WERI-Rb-1 (cell line): ENCODE measurements at regions not wholly inside any gene's neighbourhood (a gene's known extent, or its start where the extent isn't known, plus 50 kb on each side); places are given as distances from the start of the nearest gene placed in this dataset.

Source experiments
- DNase-seq: peaks from one replicate; pipeline ENCODE4 v3.0.0-alpha.2; 2020
- H3K27ac ChIP-seq: fragments of 250-450 bp; sonication (Bioruptor Pico); 2 replicates; pipeline ENCODE4 v1.5.1; 2020; ENCODE audit warnings: mild to moderate bottlenecking, moderate library complexity
- H3K27me3 ChIP-seq: fragments of 250-450 bp; sonication (Bioruptor Pico); 2 replicates; pipeline ENCODE4 v1.5.1; 2021; ENCODE audit warnings: mild to moderate bottlenecking, low read depth, moderate library complexity; ENCODE audit not compliant: insufficient read depth, severe bottlenecking
- H3K36me3 ChIP-seq: fragments of 250-450 bp; sonication (Bioruptor Pico); 2 replicates; pipeline ENCODE4 v1.5.1; 2020; ENCODE audit warnings: mild to moderate bottlenecking, moderate library complexity
- H3K4me3 ChIP-seq: 2 replicates; pipeline ENCODE4 v1.5.1; 2011; ENCODE audit warnings: low read depth, mild to moderate bottlenecking, control low read depth, low read length
- H3K9me3 ChIP-seq: fragments of 250-450 bp; sonication (Bioruptor Pico); 2 replicates; pipeline ENCODE4 v1.5.1; 2021; ENCODE audit warnings: mild to moderate bottlenecking, moderate library complexity; ENCODE audit not compliant: severe bottlenecking
- TF ChIP-seq, protein P1 (sequence below): IDR thresholded peaks from 2 replicates; pipeline ENCODE4 v1.5.1; 2011; ENCODE audit warnings: low read depth, mild to moderate bottlenecking, control low read depth, inconsistent platforms, low read length

DNA sequence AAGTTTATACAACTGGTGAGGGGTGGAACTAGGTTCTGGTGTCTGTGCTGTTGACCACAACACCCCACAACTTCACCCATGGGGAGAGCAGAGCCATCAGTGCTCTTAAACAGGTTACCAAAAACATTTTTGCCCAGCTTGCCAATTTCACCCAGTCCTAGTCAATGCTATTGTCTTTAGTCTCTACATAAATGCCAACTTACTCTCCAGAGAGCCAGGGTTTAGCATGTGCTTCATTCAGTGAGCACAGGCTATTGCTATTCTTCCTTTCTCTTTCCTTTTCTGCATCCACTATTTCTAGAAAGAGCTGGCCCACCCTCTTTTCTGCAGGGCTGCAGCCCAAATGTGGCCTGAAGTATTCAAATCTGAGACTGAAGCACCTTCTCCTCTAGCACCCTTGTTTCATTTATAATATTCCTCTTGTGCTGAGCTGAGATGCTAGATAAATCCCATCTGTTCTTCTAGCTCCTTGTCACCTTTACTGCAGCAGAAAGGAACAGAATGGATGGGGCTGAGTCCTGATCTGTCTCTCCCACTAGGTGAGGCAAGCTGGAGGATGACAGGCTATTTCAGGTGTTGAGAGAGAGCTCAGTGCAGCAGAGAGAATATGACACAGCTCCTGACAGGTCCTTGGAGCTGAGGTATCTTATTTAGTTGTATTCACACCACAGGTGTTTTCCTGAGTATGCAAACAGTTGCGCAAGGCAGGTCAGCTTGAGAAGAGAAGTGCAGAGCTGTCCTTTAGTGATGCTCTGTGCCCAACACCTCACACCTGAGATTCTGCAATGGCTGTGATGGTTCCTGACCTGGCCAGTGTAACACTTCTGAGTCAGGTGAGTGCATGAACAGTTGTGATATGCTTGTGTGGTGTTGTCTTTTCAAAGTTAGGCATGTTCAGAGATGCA lies 819.2 kb downstream of the CCSER2 start:
- Histone ChIP-seq H3K4me3 (no peak overlapping the region), H3K9me3 (no peaks in the 10 kb centered on the region), H3K36me3 (no peaks in the 10 kb centered on the region), H3K27ac (no peak overlapping the region), H3K27me3 (no peaks in the 10 kb centered on the region)
- TF ChIP-seq, protein P1, sequence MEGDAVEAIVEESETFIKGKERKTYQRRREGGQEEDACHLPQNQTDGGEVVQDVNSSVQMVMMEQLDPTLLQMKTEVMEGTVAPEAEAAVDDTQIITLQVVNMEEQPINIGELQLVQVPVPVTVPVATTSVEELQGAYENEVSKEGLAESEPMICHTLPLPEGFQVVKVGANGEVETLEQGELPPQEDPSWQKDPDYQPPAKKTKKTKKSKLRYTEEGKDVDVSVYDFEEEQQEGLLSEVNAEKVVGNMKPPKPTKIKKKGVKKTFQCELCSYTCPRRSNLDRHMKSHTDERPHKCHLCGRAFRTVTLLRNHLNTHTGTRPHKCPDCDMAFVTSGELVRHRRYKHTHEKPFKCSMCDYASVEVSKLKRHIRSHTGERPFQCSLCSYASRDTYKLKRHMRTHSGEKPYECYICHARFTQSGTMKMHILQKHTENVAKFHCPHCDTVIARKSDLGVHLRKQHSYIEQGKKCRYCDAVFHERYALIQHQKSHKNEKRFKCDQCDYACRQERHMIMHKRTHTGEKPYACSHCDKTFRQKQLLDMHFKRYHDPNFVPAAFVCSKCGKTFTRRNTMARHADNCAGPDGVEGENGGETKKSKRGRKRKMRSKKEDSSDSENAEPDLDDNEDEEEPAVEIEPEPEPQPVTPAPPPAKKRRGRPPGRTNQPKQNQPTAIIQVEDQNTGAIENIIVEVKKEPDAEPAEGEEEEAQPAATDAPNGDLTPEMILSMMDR, result no peak
- DNase-seq, result no peak

DNA sequence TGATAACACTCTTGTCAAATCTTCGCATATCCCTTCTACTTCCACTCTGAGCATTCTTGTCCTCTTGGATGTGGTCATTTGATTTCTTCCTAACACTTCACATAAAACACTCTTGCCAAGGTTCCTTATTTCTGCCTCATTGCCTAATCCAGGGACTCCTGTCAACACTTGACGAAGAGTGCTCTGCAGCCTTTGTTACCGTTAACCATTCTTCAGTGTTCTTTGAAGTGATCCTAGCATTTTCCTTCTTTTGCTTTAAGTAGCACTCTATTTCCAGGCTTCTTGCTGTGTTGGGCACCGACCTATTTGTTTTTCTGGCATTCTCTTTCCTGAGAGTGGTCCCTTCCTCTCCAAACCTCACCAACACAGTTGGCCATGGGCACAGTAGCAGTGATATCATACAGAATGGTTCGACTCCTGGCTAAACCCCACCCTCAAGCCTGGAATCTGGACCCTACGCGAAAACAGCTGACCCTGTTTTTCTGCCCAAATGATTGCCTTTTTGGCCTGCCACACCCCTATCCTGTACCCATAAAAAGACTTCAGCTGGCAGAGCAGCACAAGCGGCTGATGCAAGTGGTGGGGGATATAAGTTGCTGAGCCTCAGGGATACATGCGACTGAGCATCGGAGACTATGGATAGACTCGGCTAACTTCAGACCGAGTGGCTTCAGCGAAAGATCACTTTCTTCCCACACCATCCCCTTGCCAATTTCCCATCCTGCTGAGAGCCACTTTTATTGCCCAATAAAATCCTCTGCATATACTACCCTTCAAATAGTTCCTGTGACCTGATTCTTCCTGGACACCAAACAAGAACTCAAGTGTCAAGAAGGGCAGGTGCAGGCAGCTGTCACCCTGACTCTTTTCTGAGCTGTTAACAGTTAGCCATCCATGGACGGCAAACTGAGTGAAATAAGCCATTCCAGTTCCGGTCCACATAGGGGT lies 820.6 kb downstream of the CCSER2 start:
- Histone ChIP-seq H3K27me3 (no peaks in the 10 kb centered on the region), H3K27ac (no peak overlapping the region), H3K4me3 (no peak overlapping the region), H3K9me3 (no peaks in the 10 kb centered on the region), H3K36me3 (no peaks in the 10 kb centered on the region)
- DNase-seq, result no peak
- TF ChIP-seq, protein P1, result no peak

DNA sequence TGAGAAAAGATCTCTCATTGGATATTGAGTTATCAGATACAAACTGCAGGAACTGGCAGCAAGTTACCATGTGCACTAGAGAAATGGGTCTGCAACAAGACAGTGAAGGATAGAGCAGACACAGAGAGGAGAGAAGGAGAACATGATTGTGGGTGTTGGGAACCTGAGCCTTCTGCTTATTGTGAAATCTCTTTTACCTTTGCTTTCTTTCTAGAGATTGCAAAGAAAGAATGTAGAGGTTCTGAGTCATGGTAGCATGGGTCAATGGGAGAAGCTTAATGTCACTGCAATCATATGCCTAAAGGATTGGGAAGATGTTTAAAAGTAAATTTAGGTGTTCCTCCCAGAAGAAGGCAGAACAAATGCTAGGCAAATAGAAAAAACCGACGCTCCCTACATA lies 821.4 kb downstream of the CCSER2 start:
- Histone ChIP-seq H3K36me3 (no peaks in the 10 kb centered on the region), H3K27ac (no peak overlapping the region), H3K27me3 (no peaks in the 10 kb centered on the region), H3K4me3 (no peak overlapping the region), H3K9me3 (no peaks in the 10 kb centered on the region)
- no peak for DNase-seq
- TF ChIP-seq, protein P1, result no peak

DNA sequence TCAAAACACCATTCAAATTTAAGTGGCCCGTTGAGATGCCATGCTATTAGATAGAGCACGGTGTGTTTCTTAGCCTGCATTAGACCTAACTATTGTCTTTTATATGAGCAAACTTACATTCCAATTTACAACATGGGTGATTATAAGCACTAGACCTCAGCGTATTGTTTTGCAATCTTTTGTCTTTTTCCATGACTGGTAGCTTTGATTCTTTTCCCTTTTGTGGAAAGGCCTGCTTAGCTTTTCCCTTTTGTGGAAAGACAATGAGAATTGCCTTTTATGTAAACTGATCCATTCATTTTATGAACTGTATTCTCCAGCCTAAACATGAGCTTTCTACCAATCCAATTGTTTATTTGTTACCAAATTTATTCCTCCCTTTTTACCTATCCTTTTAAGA lies 823.1 kb downstream of the CCSER2 start:
- TF ChIP-seq, protein P1, result no peak
- no peak for DNase-seq
- Histone ChIP-seq H3K9me3 (no peaks in the 10 kb centered on the region), H3K27me3 (no peaks in the 10 kb centered on the region), H3K36me3 (no peaks in the 10 kb centered on the region), H3K27ac (no peak overlapping the region), H3K4me3 (no peak overlapping the region)

DNA sequence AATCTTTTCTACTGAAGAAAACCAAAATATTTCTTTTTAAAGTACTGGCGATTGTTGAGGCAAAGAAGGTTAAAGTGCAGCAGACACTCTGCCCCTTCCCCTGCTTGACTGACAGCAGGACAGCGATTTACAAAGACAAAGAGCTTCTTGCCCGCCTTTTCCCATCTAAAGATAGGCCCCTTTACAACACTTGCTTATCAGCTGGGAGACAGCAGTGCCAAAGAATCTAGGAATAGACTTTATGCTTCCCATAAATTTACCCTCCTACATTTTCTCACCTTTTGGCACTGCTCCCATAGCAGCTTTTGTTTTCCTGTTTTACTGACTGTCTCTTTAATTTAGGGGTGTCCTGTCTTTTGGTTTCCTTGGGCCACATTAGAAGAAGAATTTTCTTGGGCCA lies 824.1 kb downstream of the CCSER2 start:
- no peak for DNase-seq
- no peak overlapping the region for H3K4me3 ChIP-seq
- no peaks in the 10 kb centered on the region for H3K27me3 ChIP-seq
- H3K27ac ChIP-seq, result no peak overlapping the region
- H3K9me3 ChIP-seq, result no peaks in the 10 kb centered on the region
- TF ChIP-seq, protein P1, result no peak
- H3K36me3 ChIP-seq, result no peaks in the 10 kb centered on the region
